ENCODE measurements at regions not wholly inside any gene's neighbourhood (a gene's known extent, or its start where the extent isn't known, plus 50 kb on each side); places are given as distances from the start of the nearest gene placed in this dataset.

- POLR2A ChIA-PET = no interaction called here
- CTCF ChIA-PET = no interaction called here
- TF ChIP-seq CTCF (IDR thresholded peaks at IDR 0.05; ENCODE audit: control extremely low read depth, extremely low read depth, low read depth, missing control alignments) = no peak
- DNase-seq (ENCODE audit: extremely low spot score) = no peak
Observed at GRCh38 chr3:104870276-104870675, 496.4 kb upstream of the ALCAM start.

GRCh38 chr3:104873331-104873730 is 493.4 kb upstream of the ALCAM start:
- ChIA-PET POLR2A (no interaction called here), CTCF (interaction anchor here (0.9 to 1.5 kb wide), 3 partner anchors 12 to 86 kb away, joined by 3 to 5 read pairs (median 4); no protein-coding TSS in a partner anchor)
- no peak for DNase-seq (ENCODE audit: extremely low spot score)
- TF ChIP-seq CTCF (IDR thresholded peaks at IDR 0.05; ENCODE audit: control extremely low read depth, extremely low read depth, low read depth, missing control alignments) = no peak

DNA sequence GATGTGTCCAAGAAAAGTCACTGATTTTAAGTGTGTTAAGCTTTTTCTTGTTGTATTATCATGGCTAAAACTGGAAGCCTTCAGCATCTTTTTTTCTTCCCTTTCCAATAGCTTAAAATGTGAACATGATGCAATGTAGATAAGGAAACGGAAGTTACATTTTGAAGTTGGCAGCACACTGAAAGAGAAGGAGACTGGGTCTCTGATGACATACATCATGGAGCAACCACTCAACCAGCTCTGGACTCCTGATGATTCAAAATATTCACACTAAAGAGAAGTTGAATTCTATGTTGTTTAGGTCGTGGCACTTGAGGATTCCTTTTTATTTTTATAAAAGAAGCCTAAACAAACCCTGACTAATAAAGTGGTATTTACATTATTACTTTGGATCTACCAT is 488.3 kb upstream of the ALCAM start:
- POLR2A ChIA-PET = no interaction called here
- DNase-seq (ENCODE audit: extremely low spot score) = no peak
- CTCF ChIA-PET = interaction anchor here (1.0 kb wide), 1 partner anchor 39 kb away, joined by 3 read pairs; no protein-coding TSS in a partner anchor
- TF ChIP-seq CTCF (IDR thresholded peaks at IDR 0.05; ENCODE audit: control extremely low read depth, extremely low read depth, low read depth, missing control alignments) = no peak

DNA sequence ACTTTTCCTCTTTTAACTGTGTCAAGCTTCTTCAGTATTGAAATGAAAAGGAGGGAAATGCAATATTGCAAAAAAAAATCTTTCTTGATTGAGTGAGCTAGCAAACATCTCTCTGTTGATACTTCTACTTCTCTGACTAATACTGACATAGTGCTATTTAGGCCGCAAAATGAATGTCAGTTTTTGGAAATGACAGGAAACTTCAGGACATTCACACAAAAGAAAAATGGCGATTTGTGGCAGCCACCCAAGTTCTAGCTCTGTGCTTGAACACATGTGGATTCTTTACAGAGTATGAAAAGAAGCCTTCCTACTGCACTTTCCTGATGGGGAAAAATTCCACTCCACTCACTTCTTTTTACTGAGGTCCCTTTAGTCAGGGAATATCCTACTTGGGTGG is 486.8 kb upstream of the ALCAM start:
- DNase-seq (ENCODE audit: extremely low spot score) = no peak
- TF ChIP-seq CTCF (IDR thresholded peaks at IDR 0.05; ENCODE audit: control extremely low read depth, extremely low read depth, low read depth, missing control alignments) = no peak
- ChIA-PET CTCF (interaction anchor here (1.0 to 1.2 kb wide), 2 partner anchors 9 to 17 kb away, joined by 3 read pairs; no protein-coding TSS in a partner anchor), POLR2A (no interaction called here)

- no peak for TF ChIP-seq CTCF (IDR thresholded peaks at IDR 0.05; ENCODE audit: control extremely low read depth, extremely low read depth, low read depth, missing control alignments)
- no peak for DNase-seq (ENCODE audit: extremely low spot score)
Observed at GRCh38 chr3:104885214-104885814, 481.4 kb upstream of the ALCAM start.

GRCh38 chr3:104886220-104886995 is 480.3 kb upstream of the ALCAM start:
- TF ChIP-seq CTCF (IDR thresholded peaks at IDR 0.05; ENCODE audit: control extremely low read depth, extremely low read depth, low read depth, missing control alignments) = no peak
- CTCF ChIA-PET = interaction anchor here (0.9 to 1.9 kb wide), 5 partner anchors 11 to 68 kb away, joined by 3 to 6 read pairs (median 3); no protein-coding TSS in a partner anchor

More at GRCh38 chr3:104885214-104885814, 481.4 kb upstream of the ALCAM start:
- CTCF ChIA-PET = interaction anchor here (0.9 to 1.9 kb wide), 4 partner anchors 11 to 67 kb away, joined by 3 to 6 read pairs (median 4); no protein-coding TSS in a partner anchor
- POLR2A ChIA-PET = no interaction called here

More at GRCh38 chr3:104886220-104886995, 480.3 kb upstream of the ALCAM start:
- POLR2A ChIA-PET = no interaction called here
- no peak for DNase-seq (ENCODE audit: extremely low spot score)

Measured in GM10248 (cell line).